HepG2 (cell line): ENCODE measurements at regions not wholly inside any gene's neighbourhood (a gene's known extent, or its start where the extent isn't known, plus 50 kb on each side); places are given as distances from the start of the nearest gene placed in this dataset.

Source experiments
- BRF2 ChIP-seq: sonication (generic); formaldehyde crosslinking; IDR thresholded peaks from 2 replicates; pipeline ENCODE4 v1.8.1; 2022; ENCODE audit warnings: mild to moderate bottlenecking, missing genetic modification reagents
- CBX5 ChIP-seq: sonication (generic); formaldehyde crosslinking; IDR thresholded peaks from 2 replicates; pipeline ENCODE4 v1.4.0; 2020; ENCODE audit warnings: missing genetic modification reagents, borderline replicate concordance
- CEBPZ ChIP-seq: IDR thresholded peaks from 2 replicates; pipeline ENCODE4 v1.6.1; 2012; ENCODE audit warnings: low read length, improper control_type of control experiment
- CHD2 ChIP-seq: IDR thresholded peaks from 2 replicates; pipeline ENCODE4 v1.6.1; 2011; ENCODE audit warnings: low read depth, low read length, improper control_type of control experiment
- CTCF ChIP-seq: sonication (generic); formaldehyde crosslinking; IDR thresholded peaks from 2 replicates; pipeline ENCODE4 v1.5.0; 2020; ENCODE audit warnings: mild to moderate bottlenecking, missing genetic modification reagents, moderate library complexity
- JUNB ChIP-seq: sonication (generic); formaldehyde crosslinking; IDR thresholded peaks from 2 replicates; pipeline ENCODE4 v1.8.0; 2022; ENCODE audit warnings: missing genetic modification reagents, mild to moderate bottlenecking, borderline replicate concordance
- KLF13 ChIP-seq: sonication (generic); formaldehyde crosslinking; IDR thresholded peaks from 2 replicates; pipeline ENCODE4 v1.4.0; 2020; ENCODE audit warnings: mild to moderate bottlenecking, missing genetic modification reagents
- KLF16 ChIP-seq, 2 experiments: sonication (generic) in 1 of 2; formaldehyde crosslinking in 1 of 2; IDR thresholded peaks; 2 replicates each; pipeline versions ENCODE4 v1.6.1 to v1.8.0; 2016 to 2023; ENCODE audit warnings: missing genetic modification reagents in 2 of 2, missing compliant biosample characterization in 1 of 2
- LRRFIP1 ChIP-seq: sonication (generic); formaldehyde crosslinking; conservative IDR thresholded peaks from 2 replicates; pipeline ENCODE4 v1.4.0; 2020; ENCODE audit warnings: missing genetic modification reagents
- MAFF ChIP-seq: IDR thresholded peaks from 2 replicates; pipeline ENCODE4 v1.6.1; 2011; ENCODE audit warnings: low read depth, low read length, improper control_type of control experiment
- ZBTB8A ChIP-seq: sonication (generic); formaldehyde crosslinking; IDR thresholded peaks from 2 replicates; pipeline ENCODE4 v1.4.0; 2020; ENCODE audit warnings: mild to moderate bottlenecking, low read depth, missing genetic modification reagents, borderline replicate concordance
- ZNF124 ChIP-seq: sonication (generic); formaldehyde crosslinking; IDR thresholded peaks from 2 replicates; pipeline ENCODE4 v1.4.0; 2020; ENCODE audit warnings: missing genetic modification reagents
- ZNF180 ChIP-seq: sonication (generic); formaldehyde crosslinking; IDR thresholded peaks from 2 replicates; pipeline ENCODE4 v1.4.0; 2020; ENCODE audit warnings: low read depth, missing genetic modification reagents, borderline replicate concordance
- ZZZ3 ChIP-seq: sonication (generic); formaldehyde crosslinking; IDR thresholded peaks from 2 replicates; pipeline ENCODE4 v1.4.0; 2020; ENCODE audit warnings: missing genetic modification reagents, mild to moderate bottlenecking, borderline replicate concordance

- TF ChIP-seq LRRFIP1 (CRISPR knock-in tag) (no peak), JUNB (CRISPR knock-in tag) (no peak), KLF13 (CRISPR knock-in tag) (no peak), CTCF (no peak), ZNF180 (CRISPR knock-in tag) (no peak), ZBTB8A (CRISPR knock-in tag) (no peak), KLF16 (CRISPR knock-in tag; IDR thresholded peaks at IDR 0.05) (no peak), CBX5 (CRISPR knock-in tag) (no peak), CHD2 (no peak), CEBPZ (no peak), BRF2 (no peak), MAFF (no peak), ZNF124 (CRISPR knock-in tag) (no peak), ZZZ3 (CRISPR knock-in tag) (no peak)
These were observed 205.4 kb downstream of the COPRS start for GRCh38 chr17:31653691-31654090.
